Endodermal cell (in vitro differentiated cells): ENCODE measurements at regions not wholly inside any gene's neighbourhood (a gene's known extent, or its start where the extent isn't known, plus 50 kb on each side); places are given as distances from the start of the nearest gene placed in this dataset.
A peak's percentile ranks its signal among the peaks of the same experiment; 100 is the strongest.

ENCODE experiments used
- DNase-seq: peaks from one replicate; pipeline ENCODE4 v3.0.0-alpha.2; 2017
- H3K27ac ChIP-seq: 2 replicates; pipeline ENCODE4 v1.5.1; 2013; ENCODE audit warnings: mild to moderate bottlenecking, low read depth, low read length, moderate library complexity
- H3K27me3 ChIP-seq: 2 replicates; pipeline ENCODE4 v1.6.1; 2013; ENCODE audit warnings: mild to moderate bottlenecking, low read length, moderate library complexity; ENCODE audit not compliant: insufficient read depth, control insufficient read depth, poor library complexity, severe bottlenecking
- H3K36me3 ChIP-seq: 2 replicates; pipeline ENCODE4 v1.7.0; 2013; ENCODE audit warnings: mild to moderate bottlenecking, low read length, moderate library complexity; ENCODE audit not compliant: control insufficient read depth, insufficient read depth
- H3K4me1 ChIP-seq: one replicate; pipeline ENCODE4 v1.7.0; 2013; ENCODE audit warnings: low read length; ENCODE audit not compliant: control insufficient read depth, insufficient read depth
- H3K4me3 ChIP-seq: 2 replicates; pipeline ENCODE4 v1.5.1; 2013; ENCODE audit warnings: mild to moderate bottlenecking, low read length, moderate library complexity
- H3K9ac ChIP-seq: 2 replicates; pipeline ENCODE4 v1.6.1; 2013; ENCODE audit warnings: mild to moderate bottlenecking, low read length, moderate library complexity; ENCODE audit not compliant: poor library complexity, severe bottlenecking; ENCODE audit errors: extremely low read depth
- H3K9me3 ChIP-seq: 2 replicates; pipeline ENCODE4 v1.6.1; 2013; ENCODE audit warnings: mild to moderate bottlenecking, low read length, moderate library complexity; ENCODE audit not compliant: control insufficient read depth
- H3K27ac Mint-ChIP-seq: 2 replicates; pipeline ENCODE4 v1.8.0; 2020; ENCODE audit warnings: mixed read lengths
- H3K27me3 Mint-ChIP-seq: 2 replicates; pipeline ENCODE4 v1.8.0; 2021; ENCODE audit warnings: mild to moderate bottlenecking, mixed read lengths; ENCODE audit not compliant: insufficient read depth
- H3K36me3 Mint-ChIP-seq: 2 replicates; pipeline ENCODE4 v1.8.0; 2020; ENCODE audit warnings: low read depth, mixed read lengths
- H3K4me1 Mint-ChIP-seq: 2 replicates; pipeline ENCODE4 v1.8.0; 2020; ENCODE audit warnings: mixed read lengths
- H3K4me3 Mint-ChIP-seq: 2 replicates; pipeline ENCODE4 v1.8.0; 2020; ENCODE audit warnings: mild to moderate bottlenecking, moderate library complexity, mixed read lengths
- H3K9me3 Mint-ChIP-seq: 2 replicates; pipeline ENCODE4 v1.8.0; 2020; ENCODE audit warnings: mild to moderate bottlenecking, mixed read lengths
- WGBS, 2 experiments: methylation state at CpG; one replicate each; pipeline versions ENCODE4 v1.1.5 to v1.1.7; 2013; ENCODE audit warnings: missing lambda C conversion rate in 2 of 2, mixed read lengths in 1 of 2; ENCODE audit not compliant: insufficient coverage in 1 of 2, insufficient read length in 1 of 2; 5-methylcytosine and 5-hydroxymethylcytosine counted together
- TF ChIP-seq, protein P1 (sequence below): fragments of 200-600 bp; sonication (generic); conservative IDR thresholded peaks from 2 replicates; pipeline ENCODE4 v1.5.0; 2021; ENCODE audit warnings: antibody characterized with exemption, mild to moderate bottlenecking

DNA sequence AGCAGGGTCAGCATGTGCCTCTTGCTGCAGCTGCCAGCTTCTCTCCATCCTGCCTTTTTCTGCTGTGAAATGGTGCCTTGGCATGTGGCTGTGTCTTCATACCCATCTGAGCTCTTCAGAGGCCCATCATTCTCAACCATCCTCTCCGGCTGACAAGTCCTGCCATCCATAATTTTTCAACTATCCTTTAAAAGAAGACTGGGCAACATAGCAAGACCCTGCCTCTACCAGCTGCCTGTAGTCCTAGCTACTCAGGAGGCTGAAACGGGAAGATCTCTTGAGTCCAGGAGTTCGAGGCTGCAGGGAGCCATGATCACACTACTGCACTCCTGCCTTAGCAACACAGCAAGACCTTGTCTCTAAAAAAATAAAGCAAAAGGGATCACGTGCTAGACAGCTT is 64.2 kb upstream of the TTC29 start:
- Mint-ChIP-seq H3K27ac (no peak overlapping the region), H3K36me3 (no peaks in the 10 kb centered on the region), H3K4me3 (no peak overlapping the region), H3K4me1 (peaks cover 66% of the 10 kb centered on the region), H3K27me3 (no peaks in the 10 kb centered on the region), H3K9me3 (no peaks in the 10 kb centered on the region)
- Histone ChIP-seq H3K4me1 (peaks cover 20% of the 10 kb centered on the region), H3K9ac (no peak overlapping the region), H3K27me3 (no peaks in the 10 kb centered on the region), H3K4me3 (no peak overlapping the region), H3K36me3 (no peaks in the 10 kb centered on the region), H3K9me3 (no peaks in the 10 kb centered on the region), H3K27ac (no peak overlapping the region)
- WGBS, 2 experiments, result 94% methylated on average over 3 to 4 of the region's 4 CpGs
- TF ChIP-seq, protein P1, sequence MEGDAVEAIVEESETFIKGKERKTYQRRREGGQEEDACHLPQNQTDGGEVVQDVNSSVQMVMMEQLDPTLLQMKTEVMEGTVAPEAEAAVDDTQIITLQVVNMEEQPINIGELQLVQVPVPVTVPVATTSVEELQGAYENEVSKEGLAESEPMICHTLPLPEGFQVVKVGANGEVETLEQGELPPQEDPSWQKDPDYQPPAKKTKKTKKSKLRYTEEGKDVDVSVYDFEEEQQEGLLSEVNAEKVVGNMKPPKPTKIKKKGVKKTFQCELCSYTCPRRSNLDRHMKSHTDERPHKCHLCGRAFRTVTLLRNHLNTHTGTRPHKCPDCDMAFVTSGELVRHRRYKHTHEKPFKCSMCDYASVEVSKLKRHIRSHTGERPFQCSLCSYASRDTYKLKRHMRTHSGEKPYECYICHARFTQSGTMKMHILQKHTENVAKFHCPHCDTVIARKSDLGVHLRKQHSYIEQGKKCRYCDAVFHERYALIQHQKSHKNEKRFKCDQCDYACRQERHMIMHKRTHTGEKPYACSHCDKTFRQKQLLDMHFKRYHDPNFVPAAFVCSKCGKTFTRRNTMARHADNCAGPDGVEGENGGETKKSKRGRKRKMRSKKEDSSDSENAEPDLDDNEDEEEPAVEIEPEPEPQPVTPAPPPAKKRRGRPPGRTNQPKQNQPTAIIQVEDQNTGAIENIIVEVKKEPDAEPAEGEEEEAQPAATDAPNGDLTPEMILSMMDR, result no peak
- no peak for DNase-seq

DNA sequence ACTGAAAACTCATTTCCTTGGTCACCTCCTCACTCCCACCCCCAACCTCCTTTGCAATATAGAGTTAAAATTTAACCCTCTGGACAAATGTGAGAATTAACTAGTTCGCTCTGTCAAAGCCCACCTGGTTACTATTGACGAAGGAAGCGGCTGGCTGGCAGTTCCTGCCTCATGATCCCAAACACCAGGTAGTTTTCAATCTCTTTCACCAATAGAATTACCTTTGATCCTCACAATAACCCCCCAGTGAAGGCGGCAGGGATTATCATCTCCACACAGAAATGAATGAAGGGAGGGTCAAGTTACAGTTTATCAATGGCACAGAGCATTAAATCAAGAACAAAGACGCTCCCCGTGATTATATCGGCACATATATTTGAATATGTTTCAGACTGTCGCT is 65.7 kb upstream of the TTC29 start:
- H3K27me3 Mint-ChIP-seq, result no peaks in the 10 kb centered on the region
- Histone ChIP-seq H3K9ac (no peak overlapping the region), H3K27me3 (no peaks in the 10 kb centered on the region), H3K4me1 (peaks cover 31% of the 10 kb centered on the region), H3K4me3 (peak overlapping the region; percentile 54), H3K27ac (no peak overlapping the region), H3K9me3 (no peaks in the 10 kb centered on the region), H3K36me3 (no peaks in the 10 kb centered on the region)
- H3K9me3 Mint-ChIP-seq, result no peaks in the 10 kb centered on the region
- DNase-seq, result peak; percentile 64
- H3K4me1 Mint-ChIP-seq, result peaks cover 68% of the 10 kb centered on the region
- TF ChIP-seq, protein P1, result no peak
- H3K36me3 Mint-ChIP-seq, result no peaks in the 10 kb centered on the region
- H3K27ac Mint-ChIP-seq, result peak overlapping the region; percentile 78
- WGBS, 2 experiments, result 30 to 63% methylated on average over 3 to 8 of the region's 8 CpGs
- H3K4me3 Mint-ChIP-seq, result peak overlapping the region; percentile 24

DNA sequence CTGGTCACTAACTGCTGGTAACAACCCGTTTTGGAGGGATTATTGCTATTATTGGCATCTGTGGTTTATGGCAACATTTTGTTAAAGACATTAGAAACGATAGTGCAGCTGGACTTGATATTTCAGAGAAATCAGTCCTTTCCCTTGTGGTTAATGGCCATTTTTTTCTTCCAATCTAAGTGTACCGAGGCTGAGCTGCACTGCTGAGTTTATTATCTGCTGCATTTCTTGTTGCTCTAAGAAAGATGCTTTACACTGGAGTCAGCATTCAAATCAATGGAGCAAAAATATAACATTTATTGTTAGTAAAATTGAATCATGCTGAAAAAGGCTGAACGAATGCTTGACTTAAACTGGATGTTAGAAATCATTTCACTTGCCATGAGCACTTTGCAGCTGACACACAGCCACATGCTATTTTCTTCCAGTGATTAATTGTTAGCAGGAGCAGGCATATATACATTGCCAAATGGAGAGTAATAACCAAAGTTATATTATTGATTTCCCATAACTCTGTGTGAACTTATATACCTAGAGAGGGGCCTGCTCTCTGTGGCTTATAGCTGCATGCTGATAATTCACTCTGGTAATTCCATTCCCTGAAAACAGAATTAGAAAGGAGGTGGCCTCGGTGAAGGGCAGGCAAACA is 66.5 kb upstream of the TTC29 start:
- H3K27ac ChIP-seq, result no peak overlapping the region
- H3K4me3 ChIP-seq, result no peak overlapping the region
- Mint-ChIP-seq H3K27ac (no peak overlapping the region), H3K4me3 (no peak overlapping the region), H3K36me3 (no peaks in the 10 kb centered on the region), H3K9me3 (no peaks in the 10 kb centered on the region), H3K27me3 (no peaks in the 10 kb centered on the region), H3K4me1 (peaks cover 64% of the 10 kb centered on the region)
- no peaks in the 10 kb centered on the region for H3K9me3 ChIP-seq
- no peaks in the 10 kb centered on the region for H3K36me3 ChIP-seq
- TF ChIP-seq, protein P1, result no peak
- H3K27me3 ChIP-seq, result no peaks in the 10 kb centered on the region
- WGBS, 2 experiments, result 60 to 83% methylated on average over 4 to 5 of the region's 5 CpGs
- H3K4me1 ChIP-seq, result peaks cover 29% of the 10 kb centered on the region
- no peak overlapping the region for H3K9ac ChIP-seq
- no peak for DNase-seq
